SHP77 (cell line): ENCODE measurements at regions not wholly inside any gene's neighbourhood (a gene's known extent, or its start where the extent isn't known, plus 50 kb on each side); places are given as distances from the start of the nearest gene placed in this dataset.
A peak's percentile ranks its signal among the peaks of the same experiment; 100 is the strongest.

Experiments
- DNase-seq, 2 experiments: peaks; one replicate each; lab custom pipeline; 2025; lab: John Stamatoyannopoulos, UW

- no peak for DNase-seq
Observed at GRCh38 chr14:87732562-87732961, 260.4 kb downstream of the GALC start.

GRCh38 chr14:87725318-87725717 lies 267.7 kb downstream of the GALC start:
- no peak for DNase-seq

DNA sequence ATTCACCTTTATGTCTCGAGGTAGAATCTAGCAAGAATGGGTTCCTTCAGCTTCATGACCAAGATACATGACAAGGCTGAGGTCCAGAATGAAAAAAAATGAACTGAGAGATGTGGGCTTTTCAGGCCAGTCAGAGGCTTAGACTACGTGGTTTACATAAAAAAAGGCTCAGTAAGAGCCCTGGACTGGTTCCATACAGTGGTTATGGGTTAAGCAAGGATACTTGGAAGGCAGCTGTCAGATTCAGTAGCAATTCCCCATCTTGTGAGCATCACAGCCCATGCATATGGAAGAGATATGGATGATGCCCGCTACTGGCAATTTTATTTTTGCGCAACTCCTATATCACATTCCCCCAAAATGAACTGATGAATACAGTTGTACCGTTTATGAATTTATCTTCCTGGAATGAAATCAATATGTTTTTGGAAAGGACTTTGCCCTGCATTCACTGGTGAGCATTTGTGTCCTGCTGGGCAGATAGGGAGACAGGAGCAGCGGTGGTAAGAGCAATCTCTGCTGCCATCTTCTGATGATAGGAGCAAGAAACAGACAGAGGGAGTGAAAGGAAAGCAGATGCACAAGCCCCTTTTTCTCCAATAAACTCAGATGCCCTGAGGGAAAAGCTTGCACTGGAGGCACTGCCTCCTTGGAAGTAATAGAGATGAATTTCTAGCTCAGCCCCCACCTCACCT lies 280.4 kb downstream of the GALC start:
- DNase-seq = no peak

- no peak for DNase-seq
Observed at GRCh38 chr14:87705439-87705896, 287.5 kb downstream of the GALC start.

- DNase-seq = no peak
Observed at GRCh38 chr14:87698481-87698880, 294.5 kb downstream of the GALC start.

DNA sequence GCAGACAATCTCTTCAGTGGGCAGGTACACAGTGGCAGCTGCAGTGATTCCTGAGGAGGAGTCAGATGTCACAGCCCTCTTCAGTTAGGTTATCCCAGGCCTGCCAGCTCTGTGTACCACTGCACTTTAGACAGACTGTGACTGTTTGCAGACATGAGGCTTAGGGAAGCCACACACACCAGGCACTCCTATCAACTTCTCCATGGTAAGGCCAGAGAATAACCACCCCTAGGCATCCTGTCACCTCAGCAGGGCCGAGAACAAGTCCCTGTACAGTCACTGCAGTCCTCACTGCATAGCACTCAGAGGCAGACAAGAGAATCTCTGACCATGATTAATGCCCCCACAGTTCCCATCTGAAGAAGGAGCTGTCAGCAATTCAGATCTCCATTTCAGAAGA lies 296.5 kb downstream of the GALC start:
- DNase-seq = peak; percentile 28 to 52

GRCh38 chr14:87691042-87691881 lies 301.7 kb downstream of the GALC start:
- DNase-seq = peak; percentile 11 to 35

GRCh38 chr14:87690076-87690613 lies 302.8 kb downstream of the GALC start:
- peak in 1 of 2 experiments; percentile 9 for DNase-seq

DNA sequence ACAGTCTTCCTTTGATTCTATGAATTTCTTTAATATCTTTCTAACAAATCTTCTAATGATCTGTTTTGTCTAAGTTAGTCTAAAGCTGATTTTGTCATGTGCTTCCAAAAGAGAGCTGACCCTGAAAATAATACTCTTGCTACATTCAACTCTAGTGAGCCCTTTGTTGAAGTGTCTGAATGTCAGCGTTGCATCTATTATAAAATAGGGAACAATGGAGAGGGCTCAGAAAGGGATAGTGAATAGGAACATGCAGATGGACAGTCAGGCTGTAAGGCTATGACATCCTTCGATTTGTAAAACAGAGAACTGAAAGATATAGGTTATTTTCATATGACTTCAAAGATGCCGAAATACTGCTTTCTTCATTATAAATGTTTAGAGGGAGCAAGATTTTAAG lies 304.5 kb downstream of the GALC start:
- DNase-seq = no peak

GRCh38 chr14:87687420-87687819 lies 305.6 kb downstream of the GALC start:
- no peak for DNase-seq

DNA sequence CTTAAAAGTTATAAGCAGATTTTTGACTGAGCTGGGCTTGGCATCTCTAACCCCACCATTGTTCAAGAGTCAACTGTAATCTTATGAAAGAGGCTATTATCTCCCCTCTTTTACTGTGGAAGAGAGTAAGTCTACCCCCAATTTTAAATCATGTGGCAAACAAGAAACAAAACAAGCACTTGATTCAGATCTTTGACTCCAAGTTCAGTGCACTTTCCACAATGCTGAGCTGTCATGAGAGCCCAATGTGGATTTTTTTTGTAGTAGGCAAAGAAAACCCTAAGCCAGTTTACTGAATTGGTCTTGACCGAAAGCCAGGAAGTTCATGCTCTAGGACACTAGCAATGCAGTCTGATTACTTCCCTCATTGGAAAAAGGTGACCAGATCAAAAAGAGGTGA lies 306.2 kb downstream of the GALC start:
- DNase-seq = no peak

- DNase-seq = no peak
Observed at GRCh38 chr14:87679866-87680265, 313.1 kb downstream of the GALC start.

- no peak for DNase-seq
Observed at GRCh38 chr14:87678624-87679023, 314.4 kb downstream of the GALC start.

DNA sequence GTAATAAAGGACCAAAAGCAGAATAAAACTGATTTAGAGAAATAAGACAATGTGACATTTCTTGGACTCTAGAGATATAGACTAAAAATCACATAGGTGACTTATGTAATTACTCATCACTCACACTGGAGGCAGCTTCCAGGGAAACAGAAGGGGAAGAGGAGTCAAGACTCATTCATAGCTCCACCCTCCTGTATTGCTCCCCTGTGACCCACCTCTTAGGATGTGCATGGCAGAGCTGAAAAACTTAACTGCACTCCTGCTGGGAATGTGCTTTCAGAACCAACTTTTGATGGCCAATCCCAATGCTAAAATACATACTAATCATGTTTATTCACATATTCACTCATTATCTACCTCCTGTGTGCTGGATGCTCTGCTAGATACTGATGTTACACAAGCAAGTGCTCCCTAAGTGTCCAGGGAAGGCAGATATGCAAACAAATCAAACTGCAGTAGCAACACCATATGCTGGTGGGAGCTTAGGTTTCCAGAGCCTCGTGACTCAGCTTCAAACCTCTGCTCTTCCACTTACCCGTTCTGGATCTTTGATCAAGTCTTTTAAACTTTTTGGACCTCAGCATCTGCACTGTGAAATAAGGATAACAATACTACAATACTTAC lies 316.1 kb downstream of the GALC start:
- DNase-seq = no peak

- DNase-seq = no peak
Observed at GRCh38 chr14:87667659-87668058, 325.3 kb downstream of the GALC start.

DNA sequence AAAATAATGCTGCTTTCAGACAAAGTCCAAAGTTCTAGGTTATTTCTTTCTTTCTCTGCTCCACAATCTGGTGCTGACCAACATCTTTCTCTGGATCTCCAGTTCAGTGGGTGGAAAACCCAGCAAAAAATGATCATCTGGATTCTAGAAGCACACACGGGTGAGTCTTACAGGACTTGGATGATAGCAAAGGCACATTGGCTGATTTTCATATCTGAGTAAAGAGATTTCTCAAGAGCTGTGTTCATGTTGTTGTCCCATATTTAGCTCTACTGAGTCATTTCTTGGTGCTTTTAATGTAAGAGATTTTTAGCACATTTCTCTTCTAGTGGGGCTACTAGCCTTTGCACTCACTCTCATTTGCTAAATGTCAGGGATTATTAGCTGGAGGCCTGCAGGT lies 336.7 kb downstream of the GALC start:
- no peak for DNase-seq

DNA sequence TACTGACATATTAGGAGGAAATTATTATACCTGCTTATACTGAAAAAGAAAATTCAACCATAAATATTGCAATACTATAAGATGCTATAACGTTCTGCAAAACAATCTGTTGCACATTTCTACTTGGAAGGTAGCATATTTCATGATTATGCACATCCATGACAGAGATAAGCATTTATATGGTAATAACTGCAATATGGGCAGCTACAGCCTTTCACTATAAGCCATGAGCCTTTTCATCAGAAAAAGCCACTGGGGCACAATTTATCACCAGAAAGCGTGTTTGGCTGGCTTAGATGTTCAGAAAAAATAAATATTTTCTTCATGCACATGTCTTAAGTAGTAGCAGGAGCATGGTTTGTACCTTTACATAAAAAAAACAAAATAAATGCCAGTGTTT lies 340.7 kb downstream of the GALC start:
- DNase-seq = no peak

GRCh38 chr14:87644689-87645088 lies 348.3 kb downstream of the GALC start:
- no peak for DNase-seq

- no peak for DNase-seq
Observed at GRCh38 chr14:87643005-87643404, 350.0 kb downstream of the GALC start.

- no peak for DNase-seq
Observed at GRCh38 chr14:87640553-87640952, 352.4 kb downstream of the GALC start.

DNA sequence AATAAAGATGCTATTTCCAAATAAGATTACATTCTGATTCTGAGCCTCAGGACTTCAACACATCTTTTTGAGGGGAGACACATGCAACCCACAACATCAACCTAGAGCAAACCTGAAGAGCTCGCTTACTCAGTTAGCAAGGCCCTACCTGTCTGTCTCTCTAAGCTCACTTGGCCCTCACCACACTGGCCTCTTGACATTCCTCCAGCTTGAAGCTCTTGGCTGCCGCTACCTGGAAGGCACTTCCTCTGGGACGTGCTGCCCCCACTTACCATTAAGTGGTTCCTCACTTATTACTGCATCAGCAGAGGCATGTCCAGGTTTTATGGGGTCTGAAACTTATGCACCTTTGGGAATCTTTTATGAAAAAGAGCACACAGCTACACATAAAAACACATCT lies 354.8 kb downstream of the GALC start:
- no peak for DNase-seq

DNA sequence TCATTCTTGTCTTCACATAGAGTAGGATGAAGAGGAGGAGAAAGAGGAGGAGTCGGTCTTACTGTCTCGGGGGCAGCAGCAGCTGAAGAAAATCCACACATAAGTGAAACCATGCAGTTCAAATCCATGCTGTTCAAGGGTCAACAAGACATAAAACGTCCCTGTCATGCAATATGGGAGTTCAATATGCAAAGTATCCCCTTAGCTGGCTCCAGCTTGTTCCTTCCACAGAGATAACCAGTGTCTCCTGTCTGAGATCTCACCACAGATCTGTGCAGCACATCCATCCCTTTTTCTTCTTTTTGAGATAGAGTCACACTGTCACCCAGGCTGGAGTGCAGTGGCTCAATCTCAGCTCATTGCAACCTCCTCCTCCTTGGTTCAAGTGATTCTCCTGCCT lies 357.5 kb downstream of the GALC start:
- no peak for DNase-seq

DNA sequence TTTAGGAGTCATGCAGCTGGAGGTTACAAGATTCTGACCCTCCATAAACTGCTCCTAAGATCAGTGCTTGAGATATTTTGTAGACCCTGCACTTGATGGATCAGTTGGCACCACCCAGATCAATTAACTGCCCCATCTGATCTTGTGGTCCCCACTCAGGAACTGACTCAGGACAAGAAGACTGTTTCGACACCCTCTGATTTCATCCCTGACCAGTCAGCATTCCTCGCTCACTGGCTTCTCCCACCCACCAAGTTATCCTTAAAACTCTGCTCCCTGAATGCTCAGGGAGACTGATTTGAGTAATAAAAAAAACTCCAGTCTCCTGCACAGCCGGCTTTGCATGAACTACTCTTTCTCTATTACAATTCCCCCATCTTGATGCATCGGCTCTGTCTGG lies 360.2 kb downstream of the GALC start:
- no peak for DNase-seq
